NCI-H748 (cell line): ENCODE measurements at regions not wholly inside any gene's neighbourhood (a gene's known extent, or its start where the extent isn't known, plus 50 kb on each side); places are given as distances from the start of the nearest gene placed in this dataset.
"Not testable (repeated sequence)": the region's sequence is repeated elsewhere in the genome, so short reads cannot be mapped to it uniquely, and the experiment has no call there.

Experiments
- DNase-seq: peaks from one replicate; lab custom pipeline; 2025; ENCODE audit not compliant: unreplicated experiment; lab: John Stamatoyannopoulos, UW

DNA sequence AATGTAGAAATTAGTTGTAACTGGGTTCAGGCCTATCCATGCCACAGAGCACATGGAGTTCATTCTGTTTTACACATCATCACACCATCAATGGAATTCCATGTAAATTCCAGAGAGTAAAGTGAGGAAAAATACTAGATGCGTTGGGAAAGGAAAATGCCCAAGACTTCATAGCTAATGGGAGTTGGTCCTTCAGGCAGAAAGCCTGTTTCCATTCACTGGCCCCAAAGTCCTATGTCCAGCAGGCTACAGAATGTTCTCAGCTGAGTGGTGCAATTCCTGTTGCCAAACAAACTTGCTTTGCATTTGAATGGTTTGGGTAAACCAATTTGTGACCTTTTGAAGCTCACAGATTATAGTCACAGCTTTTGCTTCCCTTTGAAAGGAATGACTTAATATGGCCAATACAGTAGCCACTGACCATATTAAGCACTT, 164.6 kb upstream of the PFN2 start:
- DNase-seq = no peak

DNA sequence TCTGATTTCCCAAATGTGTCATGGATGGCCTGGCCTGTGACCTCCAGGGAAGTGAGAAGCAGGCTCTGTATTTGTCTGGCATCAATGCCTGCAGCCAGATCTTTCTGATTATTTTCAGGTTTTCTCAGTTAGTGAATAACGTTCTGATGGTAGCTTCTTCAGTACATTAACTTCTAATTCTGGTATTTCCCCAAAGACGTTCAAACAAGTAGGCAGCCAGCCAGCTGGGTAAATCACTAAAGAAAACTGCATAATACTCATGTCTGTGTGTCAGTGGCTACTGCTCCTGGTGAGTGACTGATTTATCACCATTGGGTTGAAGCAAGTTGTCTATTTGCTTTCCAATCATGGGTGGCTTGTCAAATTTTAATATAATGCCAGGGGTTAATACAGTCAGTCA, 162.6 kb upstream of the PFN2 start:
- DNase-seq = no peak

- DNase-seq = no peak
Measured at GRCh38 chr3:150132101-150132749, 161.5 kb upstream of the PFN2 start.

DNA sequence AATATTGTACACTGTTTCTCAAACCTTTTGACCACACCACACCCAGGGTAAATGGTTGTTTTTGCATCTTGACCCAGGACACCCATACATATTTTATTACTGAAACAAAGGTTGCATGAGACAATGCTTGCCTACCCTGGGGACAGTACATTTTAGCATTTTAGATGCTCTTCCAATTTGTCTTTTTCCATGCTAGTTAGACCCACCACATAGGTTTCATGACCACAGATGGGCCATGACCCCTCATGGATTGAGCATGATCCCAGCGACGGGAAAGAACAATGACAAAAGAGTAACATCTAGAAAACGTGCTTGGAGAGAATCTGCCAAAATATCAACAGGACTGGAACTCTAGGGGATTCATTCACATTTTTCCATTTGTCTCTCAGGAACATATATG, 161.0 kb upstream of the PFN2 start:
- DNase-seq = no peak

DNA sequence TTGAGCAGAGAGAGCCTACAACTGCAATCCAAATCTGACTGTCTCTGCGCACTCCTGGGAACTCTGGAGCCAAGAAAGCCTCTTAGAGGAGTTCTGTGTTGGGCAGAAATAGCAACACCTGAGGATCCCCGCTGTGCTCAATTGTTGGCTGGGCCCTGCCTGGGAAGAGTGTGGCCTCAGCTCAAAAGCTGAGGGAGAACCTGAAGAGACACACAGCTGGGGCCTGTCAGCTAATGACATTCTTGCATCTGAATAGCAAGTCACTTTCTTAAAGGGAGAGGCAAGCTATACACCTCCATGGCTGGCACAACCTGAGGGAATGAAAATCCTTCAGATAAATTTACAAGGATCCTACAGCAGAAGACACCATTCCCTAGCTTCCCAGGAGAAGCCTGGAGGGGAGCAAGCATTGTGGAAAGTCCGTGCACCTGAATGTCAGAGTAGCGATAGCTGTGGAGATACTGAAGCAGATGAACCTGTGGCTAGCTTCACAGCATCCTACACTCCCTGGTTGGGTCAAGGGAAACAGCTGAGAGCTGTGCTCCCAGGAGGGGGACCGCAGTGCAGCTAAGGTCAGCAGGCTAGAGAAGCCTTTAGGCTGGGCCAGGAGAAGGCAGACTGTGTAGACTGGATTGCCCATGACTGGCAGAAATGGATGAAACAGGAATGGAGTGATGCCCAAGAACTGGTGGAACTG, 159.9 kb upstream of the PFN2 start:
- DNase-seq = no peak

GRCh38 chr3:150129166-150129565, 158.5 kb upstream of the PFN2 start:
- no peak for DNase-seq

DNA sequence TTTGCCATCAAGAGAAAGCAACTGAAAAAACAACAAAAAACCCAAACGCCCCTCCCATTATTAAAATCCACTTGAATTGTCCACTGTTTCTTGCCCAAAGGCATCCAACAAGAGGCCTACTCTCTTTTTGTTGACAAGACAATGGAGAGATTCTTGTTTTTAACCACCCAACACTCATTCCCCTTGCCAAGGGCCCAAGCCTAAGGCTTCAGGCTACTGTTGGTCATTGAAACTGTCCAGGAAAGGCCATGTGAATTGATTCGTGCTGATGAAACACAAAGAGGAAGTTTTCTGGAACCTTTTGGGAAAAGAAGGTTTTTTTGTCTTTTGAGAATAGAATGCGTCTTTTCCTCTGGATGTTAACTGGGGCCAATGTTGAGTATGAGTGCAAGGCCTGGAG, 157.4 kb upstream of the PFN2 start:
- DNase-seq = no peak

DNA sequence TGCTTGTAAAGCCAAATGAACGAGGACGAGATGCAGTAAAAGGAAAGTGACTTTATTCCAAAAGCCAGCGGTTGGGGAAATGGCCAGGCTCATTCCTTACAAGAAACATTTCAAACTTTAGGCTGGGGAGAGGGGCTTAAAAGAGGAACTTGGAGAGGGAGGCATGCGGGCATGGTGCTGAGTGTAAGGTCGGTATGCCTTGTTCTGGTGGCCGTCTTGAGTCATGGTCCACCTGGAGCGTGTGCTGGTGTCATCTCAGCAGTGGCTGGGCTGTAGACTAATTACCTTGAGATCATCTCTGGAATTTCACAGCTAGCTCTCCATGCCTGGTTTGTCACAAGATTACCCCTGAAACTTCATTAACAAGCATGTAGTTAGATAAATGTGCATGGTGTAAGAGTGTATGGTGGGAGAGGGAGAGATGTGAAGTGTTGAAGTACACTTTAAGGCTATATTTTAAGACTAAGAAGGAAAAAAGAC, 156.4 kb upstream of the PFN2 start:
- DNase-seq = no peak

GRCh38 chr3:150124142-150124541, 153.4 kb upstream of the PFN2 start:
- DNase-seq = peak; percentile 66

DNA sequence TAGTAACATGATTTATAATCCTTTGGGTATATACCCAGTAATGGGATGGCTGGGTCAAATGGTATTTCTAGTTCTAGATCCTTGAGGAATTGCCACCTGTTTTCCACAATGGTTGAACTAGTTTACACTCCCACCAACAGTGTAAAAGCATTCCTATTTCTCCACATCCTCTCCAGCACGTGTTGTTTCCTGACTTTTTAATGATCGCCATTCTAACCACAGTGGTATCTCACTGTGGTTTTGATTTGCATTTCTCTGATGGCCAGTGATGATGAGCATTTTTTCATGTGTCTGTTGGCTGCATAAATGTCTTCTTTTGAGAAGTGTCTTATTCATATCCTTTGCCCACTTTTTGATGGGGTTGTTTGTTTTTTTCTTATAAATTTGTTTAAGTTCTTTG, 152.6 kb upstream of the PFN2 start:
- not testable (repeated sequence) for DNase-seq

- no peak for DNase-seq
Measured at GRCh38 chr3:150118219-150118618, 147.5 kb upstream of the PFN2 start.

GRCh38 chr3:150117076-150117475, 146.4 kb upstream of the PFN2 start:
- no peak for DNase-seq

DNA sequence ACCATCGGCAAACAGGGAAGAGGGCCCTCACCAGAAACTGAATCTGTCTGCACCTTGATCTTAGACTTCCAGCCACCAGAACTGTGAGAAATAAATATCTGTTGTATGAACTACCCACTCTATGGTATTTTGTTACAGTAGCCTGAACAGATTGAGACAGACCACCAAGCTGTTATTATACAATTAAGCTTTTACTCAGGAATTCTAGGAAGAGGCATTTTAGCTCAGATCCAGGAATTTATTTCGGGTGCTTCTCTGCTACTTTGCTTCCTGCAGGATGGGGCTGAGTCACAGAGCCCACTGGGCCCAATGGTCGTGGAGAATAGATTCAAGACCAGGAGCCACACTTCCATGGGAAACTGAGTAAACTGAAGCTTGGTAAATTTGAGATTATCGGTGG, 145.5 kb upstream of the PFN2 start:
- DNase-seq = no peak

DNA sequence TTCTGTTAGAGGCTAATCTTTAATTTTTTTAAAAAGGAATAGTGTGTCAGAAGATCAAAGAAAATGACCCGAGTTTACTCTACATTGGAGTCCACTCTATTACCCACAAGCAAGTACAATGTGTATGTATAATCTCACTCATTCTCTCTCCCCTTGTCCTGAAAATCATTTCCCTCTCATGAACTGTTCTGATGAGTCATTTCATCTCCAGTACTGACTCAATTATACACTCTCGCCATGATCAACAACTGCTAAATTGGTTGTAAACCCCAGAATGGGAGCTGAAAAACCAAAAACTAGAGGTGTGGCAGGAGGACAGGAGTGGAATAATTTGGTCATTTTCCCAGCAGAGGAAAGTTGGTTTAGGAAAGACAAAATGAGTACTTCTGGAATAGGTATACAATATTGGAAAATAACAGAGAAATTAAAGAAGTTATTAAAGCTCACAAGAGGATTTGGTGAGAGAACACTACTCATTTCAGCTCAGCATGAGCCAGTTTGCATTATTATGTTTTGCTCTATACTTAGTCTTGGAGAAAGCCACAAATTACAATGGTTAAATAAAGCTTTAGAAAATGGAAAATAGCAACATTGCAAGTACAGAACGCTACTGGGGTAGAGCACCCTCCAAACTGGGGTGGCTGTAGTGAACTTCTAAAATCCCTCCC, 144.3 kb upstream of the PFN2 start:
- DNase-seq = no peak

DNA sequence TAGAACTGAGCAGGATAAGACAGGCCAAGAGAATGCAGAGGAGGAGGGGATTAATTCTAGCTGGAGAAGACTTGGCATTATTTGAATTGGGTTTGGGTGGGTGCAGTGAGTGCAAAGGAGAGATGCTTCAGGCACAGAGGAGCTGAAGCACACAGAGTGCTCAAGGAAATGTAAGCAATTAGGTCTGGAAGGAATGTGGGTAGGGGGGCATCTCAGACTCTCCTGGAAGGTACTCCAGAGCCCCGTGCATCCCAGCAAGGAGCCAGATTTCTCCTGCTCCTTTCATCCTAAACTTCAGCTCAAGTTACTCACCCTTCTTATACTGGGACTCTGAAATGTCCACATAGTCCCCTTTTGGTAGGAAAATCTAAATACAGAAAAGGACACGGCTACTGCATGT, 143.6 kb upstream of the PFN2 start:
- DNase-seq = no peak

DNA sequence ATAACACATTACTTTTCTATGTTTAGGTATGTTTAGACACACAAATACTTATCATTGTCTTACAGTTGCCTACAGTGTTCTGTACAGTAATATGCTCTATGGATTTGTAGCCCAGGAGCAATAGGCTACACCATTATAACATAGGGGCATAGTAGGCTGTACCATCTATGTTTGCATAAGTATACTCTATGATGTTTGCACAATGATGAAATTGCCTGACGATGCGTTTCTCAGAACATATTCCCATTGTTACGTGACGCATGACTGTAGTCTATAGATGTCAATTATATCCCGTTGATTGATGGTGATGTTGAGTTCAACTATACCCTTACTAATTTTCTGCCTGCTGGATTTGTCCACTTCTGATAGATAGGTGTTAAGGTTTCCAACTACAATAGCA, 139.4 kb upstream of the PFN2 start:
- peak; percentile 83 for DNase-seq

DNA sequence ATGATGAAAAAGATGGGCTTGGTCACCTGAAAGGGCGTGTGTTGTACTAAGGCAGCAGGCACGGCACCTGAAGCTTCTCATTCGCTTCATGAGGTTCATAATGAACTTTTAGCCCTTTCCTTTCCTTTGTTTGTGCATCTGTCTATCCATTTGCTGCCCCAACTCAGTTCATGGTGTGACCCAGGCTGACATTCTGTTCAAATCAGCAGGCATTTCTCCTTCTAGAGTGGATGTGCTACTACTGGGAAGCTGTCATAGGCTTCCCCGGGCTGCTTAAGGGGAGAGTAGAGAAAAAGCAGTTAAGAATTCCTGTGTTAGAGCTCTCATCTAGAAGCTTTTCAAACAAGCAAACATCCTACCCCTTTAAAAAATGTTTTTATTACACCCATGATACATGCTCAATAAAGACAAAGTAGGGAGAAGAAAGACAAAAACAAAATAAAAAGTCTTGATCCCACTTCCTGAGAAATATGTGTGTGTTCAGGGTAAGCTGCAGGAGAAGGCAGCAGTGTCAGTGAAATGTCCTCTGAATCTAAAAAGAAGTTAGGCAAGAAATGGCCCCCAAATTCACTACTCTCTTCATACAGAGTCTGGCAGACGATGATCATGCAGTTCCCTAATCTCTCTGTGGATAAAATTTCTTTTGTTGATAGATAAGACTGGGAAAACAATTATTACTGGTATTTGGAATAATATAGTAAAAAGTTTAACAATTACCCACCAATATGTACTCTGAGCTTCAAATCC, 136.9 kb upstream of the PFN2 start:
- no peak for DNase-seq

DNA sequence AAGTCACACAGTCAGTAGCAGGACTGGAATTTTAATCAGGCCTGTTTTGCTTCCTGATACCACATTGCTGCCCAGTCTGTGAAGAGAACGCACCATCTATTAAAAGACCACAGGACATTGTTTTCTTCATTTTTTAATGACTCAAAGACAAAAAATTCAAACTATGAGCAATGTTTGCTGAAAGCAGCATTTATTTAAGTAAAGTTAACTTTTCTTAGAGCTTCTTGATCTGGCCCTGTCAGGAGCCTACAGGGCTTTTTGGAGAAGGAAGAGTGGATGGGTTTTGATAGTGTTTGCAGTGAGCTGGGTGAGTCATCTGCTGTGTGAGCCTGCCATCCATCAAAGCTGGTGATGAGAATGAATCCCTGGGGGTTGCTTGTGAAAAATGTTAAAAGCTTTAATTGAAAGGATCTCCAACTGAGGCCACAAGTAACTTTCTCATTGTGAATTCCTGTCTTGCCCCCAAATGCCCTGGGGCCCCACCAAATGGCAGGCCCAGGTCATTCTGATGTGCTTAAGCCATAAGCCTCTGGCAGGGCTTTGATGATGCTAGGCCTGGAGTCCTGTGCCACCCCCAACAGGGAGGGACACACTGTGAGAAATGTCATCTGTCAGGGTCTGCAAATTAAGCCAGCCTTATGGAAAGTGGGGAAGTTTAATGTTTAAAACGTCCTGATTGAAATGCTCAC, 136.2 kb upstream of the PFN2 start:
- DNase-seq = no peak

DNA sequence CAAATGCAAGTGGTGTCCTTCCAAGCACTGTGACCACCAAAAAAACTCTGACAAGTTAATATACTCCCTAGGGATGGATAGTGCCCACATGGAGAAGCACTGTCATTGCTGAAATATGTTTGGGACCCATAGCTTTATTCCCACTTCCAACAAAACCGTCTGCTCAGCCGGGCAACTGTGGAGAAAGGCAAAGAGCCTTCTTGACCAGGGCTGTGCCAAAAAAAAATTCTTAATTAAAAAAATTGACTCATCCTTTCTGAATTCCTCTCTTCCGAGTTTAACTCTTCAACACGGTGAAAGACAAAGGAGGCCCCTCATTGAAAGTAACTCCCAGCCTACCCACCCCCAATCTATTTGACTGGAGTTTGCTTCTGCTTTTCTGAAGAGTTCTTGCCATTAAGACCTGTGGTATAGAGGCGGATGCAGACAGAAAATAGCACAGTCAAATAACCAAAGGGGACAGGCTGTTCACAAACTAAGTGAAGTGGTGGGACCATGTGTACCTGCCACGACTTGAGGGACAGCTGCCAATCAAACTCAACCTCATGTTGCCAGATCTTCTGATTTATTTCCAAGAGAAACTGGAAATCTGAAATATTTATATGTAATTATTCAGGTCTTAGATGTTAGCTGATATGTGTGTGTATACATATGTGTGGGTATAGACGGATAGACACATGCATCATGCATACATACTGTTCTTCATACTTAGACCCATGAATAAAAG, 135.4 kb upstream of the PFN2 start:
- DNase-seq = no peak

DNA sequence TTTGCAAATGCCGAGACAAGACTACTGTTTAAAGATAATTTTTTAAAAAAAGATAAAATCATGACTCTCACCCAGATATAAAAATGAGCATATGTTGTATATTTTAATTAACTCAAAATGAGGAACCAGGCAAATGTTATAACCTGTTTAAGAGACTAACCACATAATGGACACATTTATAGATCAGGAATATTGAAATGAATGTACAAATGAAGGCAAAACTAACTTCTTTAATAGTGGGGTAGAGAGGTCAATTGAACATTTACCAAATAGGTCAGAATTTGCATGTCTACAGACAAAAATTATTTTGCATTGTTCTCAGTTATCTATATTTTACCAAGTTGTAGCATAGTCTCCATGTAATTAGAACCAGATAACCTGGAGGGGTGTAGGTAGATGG, 134.3 kb upstream of the PFN2 start:
- no peak for DNase-seq
